HS-5 (cell line): ENCODE measurements at regions not wholly inside any gene's neighbourhood (a gene's known extent, or its start where the extent isn't known, plus 50 kb on each side); places are given as distances from the start of the nearest gene placed in this dataset.
A peak's percentile ranks its signal among the peaks of the same experiment; 100 is the strongest.
"Not testable (repeated sequence)": the region's sequence is repeated elsewhere in the genome, so short reads cannot be mapped to it uniquely, and the experiment has no call there.

ENCODE experiments used
- DNase-seq: peaks from one replicate; pipeline ENCODE4 v3.0.0-alpha.2; 2012; ENCODE audit warnings: low read depth

DNA sequence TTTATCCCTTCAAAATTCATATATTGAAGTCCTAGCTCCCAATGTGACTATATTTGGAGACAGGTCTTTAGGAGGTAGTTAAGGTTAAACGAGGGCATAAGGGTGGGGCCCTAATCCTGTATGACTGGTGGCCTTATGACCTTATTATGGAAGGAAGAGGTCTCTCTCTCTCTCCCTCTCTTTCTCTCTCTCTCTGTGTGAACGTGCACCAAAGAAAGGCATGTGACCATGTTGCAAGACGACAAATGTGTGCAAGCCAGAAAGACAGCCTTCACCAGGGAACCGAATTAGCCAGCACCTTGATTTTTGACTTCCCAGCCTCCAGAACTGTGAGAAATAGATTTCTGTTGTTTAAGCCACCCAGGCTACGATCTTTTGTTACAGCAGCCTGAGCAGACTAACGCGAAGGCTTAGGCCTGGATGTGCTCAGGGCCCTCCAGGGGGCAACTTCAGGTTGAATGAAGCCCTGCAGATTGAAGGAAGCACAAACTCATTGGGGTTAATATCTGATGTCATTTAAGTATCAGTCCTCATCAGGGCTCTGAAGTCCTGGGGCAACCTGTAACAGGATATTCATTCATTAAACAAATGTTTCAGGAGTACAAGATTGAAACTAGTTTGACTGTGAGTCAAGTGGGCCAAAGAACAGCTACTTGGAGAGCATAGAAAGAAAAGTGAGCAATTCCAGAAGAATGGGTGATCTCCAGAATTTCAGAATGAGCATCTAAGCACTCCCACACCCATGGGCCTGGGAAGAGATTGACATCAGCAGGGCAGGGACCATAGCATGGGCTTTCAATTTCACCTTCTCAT, 157.4 kb upstream of the TNFAIP3 start:
- DNase-seq, result no peak

DNA sequence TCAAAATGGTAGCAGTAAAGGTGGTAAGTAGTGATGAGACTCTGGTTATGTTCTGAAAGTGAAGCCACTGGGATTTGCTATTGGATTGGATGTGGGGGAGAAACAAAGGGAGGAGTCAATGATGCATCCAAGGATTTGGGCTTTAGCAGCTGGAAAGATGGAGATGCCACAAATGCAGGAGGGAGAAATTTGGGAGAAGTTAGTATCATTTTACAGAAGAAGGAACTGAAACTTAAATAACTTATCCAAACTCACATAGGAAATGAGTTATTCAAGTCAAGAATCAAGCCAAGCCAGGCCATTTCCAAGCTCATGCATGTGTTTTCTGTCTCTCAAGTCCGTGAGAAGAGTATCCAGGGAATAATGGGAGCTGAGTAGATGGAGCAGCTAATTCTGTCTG, 155.1 kb upstream of the TNFAIP3 start:
- DNase-seq, result no peak

DNA sequence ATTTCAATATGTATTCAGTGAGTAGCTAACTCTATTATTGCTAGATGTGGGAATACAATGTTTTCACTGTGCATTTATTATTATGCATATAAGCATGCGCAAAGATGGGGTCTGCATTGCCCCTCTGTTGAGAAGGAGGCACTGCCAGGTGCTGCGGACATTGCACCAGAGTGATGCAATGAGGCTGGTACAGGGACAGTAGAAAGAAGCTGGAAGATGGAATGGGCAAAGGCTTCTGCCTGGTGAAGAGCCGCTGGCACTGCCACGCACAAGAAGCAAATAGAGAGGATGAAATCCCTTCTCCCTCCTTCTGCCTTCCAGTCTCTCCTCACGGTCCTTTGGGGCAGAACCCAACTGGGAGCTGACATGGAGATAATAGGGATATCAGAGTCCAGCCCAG, 154.5 kb upstream of the TNFAIP3 start:
- no peak for DNase-seq

DNA sequence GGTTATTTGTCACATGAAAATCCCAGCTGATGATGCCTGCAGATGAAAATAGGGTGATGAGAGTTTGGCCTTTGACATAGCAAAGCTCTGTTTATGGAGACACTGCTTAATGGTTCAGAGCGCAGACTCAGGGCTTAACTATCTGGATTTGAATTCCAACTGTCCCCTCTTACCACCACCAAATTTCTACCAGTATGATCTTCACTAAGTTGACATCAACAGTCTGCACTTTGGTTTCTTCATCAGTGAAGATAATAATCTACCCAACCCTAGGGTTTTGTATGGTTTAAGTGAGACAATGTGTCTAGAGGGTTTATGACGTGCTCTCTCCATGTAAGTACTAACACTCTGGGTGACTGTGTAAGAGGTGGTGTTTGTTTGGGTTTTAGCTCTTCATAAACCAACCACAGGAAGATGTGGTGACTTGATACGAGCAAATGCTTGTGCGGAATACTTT, 151.4 kb upstream of the TNFAIP3 start:
- DNase-seq, result no peak

GRCh38 chr6:137717074-137718073, 149.7 kb upstream of the TNFAIP3 start:
- DNase-seq, result no peak

- not testable (repeated sequence) for DNase-seq
Measured at GRCh38 chr6:137718903-137719302, 148.2 kb upstream of the TNFAIP3 start.

DNA sequence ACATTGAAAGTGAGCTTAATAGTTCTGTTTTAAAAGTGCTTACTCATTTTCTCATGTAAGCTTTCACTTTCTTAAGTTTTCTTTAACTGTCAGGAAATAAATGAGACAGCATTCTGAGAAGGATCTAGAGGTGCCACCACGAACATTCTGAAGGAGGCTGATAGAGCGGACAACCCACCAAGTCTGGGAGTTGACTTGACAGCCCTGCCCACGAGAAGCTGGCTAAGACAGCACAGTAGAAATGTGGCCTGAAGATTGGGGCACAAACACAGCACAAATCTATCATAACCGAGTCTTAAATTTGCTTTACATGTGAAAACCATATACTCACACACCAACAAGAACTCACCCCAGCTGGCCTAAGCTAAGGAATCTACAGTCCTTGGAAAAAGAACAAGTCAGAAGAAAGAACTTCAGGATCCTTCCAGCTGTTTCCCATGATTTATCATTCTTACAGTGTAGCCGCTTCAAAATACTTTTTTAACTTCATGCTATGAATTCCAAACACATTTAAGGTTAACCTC, 144.2 kb upstream of the TNFAIP3 start:
- no peak for DNase-seq

- no peak for DNase-seq
Measured at GRCh38 chr6:137723273-137724017, 143.6 kb upstream of the TNFAIP3 start.

GRCh38 chr6:137724018-137724403, 143.0 kb upstream of the TNFAIP3 start:
- no peak for DNase-seq

- DNase-seq, result no peak
Measured at GRCh38 chr6:137724495-137725211, 142.4 kb upstream of the TNFAIP3 start.

DNA sequence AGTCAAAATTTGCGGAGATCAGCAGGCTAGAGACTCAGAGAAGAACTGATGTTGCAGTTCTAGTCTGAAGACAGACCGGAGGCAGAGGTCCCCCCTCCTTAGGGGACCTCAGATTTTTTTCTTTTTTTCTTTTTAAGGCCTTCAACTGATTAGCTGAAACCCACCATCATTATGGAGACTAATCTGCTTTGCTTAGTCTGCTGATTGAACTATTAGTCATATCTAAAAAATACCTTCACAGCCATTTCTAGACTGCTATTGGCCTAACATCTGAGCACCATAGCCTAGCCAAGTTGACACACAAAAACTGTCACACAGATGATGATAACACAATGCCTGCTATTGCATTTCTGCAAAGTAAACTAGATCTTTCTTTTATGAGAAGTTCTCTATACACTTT, 141.1 kb upstream of the TNFAIP3 start:
- DNase-seq, result no peak

GRCh38 chr6:137726582-137726981, 140.5 kb upstream of the TNFAIP3 start:
- DNase-seq, result no peak

DNA sequence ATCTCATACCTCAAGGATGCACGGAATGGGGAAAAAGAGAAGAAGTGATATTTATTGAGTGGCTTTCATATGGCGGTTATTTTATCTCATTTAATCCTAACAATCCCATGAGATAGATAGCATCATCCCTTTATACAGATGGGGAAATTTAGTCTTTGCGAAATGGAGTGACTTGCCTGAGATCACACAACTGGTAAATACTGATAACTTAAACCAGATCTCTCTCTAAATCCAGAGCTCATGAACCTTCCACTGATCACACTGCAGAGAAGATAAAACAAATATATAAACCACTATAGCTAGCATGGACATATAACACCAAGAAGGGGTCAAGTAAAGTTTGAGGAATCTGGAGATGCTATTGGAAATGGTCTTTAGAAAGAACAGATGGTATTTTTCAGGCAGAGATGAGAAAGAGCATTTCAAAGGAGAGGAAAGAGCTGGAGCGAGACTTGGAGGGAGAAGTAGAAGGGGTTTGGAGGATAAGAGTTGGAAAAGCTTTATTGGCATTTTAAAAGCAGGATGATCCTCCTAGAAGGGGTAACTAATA, 139.8 kb upstream of the TNFAIP3 start:
- DNase-seq, result no peak

DNA sequence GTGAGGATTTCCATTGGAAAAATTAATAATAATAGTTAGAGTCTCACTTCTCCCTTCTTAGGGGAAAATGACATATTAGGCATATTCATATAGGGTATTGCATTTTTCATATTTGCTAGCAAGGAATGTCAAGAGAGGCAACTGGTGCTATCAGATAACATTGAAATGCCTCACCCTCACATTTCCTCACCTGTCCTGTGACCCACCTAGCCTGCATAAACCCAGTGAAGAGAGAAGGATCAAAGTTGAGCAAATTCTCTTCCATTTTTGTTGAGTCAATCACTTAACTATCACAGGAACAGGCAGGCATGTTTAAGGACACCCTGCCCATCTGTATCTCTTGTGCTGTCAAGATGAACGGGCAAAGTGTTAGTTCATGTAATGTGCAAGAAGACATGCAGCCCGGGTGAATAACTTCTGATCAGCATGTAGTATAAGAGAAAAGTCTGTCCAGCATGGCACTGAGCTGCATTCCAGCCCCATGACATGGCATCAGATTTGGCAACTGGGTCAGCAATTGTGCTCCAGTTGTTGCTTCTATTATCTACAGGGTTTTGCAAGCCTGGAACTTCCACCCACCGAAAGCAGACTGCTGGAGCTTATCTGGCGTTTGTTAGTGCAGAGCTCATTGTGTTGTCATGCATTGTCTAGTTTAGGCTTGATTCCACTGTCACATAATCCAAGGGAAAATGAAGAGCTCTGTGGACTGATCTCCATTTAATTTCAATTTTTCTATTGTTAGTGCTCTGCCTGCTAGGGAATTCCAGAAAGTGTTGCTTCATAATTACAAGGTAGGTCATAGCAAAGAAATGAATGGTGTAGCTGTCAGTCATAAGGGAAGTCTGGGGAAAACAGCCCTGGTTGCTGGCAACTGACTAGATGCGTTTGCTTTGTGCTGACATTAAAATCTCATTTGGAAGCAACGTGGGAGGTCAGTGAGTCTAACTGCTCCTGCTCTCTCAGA, 138.4 kb upstream of the TNFAIP3 start:
- DNase-seq, result peak; percentile 88

DNA sequence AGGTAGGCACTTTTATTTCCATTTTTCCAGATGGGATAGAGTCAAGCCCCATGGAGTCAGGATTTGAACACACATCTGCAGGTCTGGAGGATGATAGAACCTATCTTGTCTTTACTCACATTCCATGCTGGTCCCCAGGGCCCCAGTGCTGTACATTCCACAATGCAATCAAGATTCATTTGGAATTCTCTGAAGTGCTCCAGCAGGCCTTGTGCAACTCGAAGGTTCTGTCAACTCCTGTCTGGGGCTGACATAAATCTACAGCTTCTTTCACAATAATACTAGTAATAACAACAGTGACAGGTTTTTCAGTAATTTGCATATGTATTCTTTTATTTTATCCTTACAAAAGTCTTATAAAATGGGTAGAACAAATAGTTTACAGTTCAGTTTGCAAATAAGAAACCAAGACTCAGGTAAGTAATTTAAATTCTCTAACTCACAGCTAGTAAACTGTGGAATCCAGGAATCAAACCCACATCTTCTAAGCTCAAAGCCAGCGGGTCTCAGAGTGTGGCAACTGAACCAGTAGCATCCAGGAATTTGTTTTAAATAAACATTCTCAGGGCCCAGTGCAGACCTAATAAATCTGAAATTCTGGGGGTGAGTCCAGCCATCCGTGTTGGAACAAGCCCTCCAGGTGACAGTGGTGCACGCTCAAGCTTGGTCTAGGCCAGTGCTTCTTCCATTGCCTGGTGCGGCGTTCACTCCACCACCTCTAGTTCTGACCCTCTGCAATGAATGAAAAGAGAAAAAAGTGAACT, 137.0 kb upstream of the TNFAIP3 start:
- DNase-seq, result no peak

DNA sequence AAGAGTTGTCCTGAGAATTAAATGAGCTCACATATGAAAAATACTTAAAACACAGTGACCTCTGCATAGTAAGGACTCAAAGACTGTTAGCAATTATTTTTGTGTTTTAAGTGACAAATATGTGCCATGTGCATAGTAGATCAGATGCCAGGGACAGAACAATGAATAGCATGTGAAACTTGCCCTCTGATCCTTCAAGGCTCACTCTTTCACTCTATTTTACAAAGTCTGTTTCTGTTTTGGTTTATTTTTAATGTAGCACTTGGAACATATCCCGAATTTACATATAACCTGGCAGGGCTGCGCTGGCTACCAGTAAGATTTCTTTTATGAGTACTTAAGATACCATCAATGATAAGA, 135.5 kb upstream of the TNFAIP3 start:
- DNase-seq, result no peak

GRCh38 chr6:137731960-137732616, 135.0 kb upstream of the TNFAIP3 start:
- DNase-seq, result peak; percentile 64

DNA sequence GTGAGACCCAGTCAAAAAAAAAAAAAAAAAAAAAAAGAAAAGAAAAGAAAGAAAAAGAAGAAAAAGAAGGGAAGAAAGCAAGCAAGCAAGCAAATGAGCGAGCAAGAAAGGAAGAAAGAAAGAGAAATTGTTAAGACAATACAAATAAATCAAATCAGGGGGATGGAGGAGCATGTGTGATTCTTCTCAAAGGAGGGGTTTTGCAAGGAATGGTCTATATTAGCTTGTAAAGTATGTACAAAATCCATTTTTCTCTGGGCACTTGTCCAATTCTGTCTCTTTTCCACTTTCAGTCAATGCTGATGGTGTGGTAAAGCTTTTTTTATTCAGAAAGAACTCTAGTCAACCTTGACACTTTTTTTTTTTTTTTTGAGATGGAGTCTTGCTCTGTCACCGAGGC, 133.7 kb upstream of the TNFAIP3 start:
- no peak for DNase-seq
